SH-SY5Y (cell line): ENCODE measurements at regions not wholly inside any gene's neighbourhood (a gene's known extent, or its start where the extent isn't known, plus 50 kb on each side); places are given as distances from the start of the nearest gene placed in this dataset.

Experiments used
- GATA2 ChIP-seq: IDR thresholded peaks from 2 replicates; pipeline ENCODE4 v1.6.1; 2011; ENCODE audit warnings: mild to moderate bottlenecking, low read depth, low read length
- GATA3 ChIP-seq: IDR thresholded peaks from 2 replicates; pipeline ENCODE4 v1.6.1; 2011; ENCODE audit warnings: low read depth, mild to moderate bottlenecking, low read length, moderate library complexity

DNA sequence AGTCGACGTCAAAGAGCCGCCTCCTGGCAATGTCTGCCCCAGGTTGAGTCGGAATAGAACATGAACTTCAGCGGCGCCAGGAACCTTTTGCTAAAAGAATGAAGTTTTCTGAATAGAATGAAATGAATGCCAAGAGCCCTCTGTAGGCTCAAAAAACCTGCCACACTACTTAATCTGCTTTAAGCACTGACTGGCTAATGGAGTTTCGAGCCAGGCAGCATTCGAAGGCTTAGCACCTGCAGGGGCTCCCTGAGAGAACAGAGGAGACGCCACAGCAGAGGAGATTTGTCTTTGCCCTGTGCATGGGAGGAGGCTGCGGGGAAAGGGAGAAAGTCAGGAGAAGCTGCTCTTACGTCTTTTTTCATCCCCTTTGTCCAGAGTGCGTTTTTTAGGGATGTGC is 641.7 kb downstream of the AJAP1 start:
- no peak for TF ChIP-seq GATA2
- no peak for TF ChIP-seq GATA3
